PC-9 (cell line): ENCODE measurements at regions not wholly inside any gene's neighbourhood (a gene's known extent, or its start where the extent isn't known, plus 50 kb on each side); places are given as distances from the start of the nearest gene placed in this dataset.

Experiments
- BruUV-seq: library from RNA; stranded (reverse); fragments of 400-500 nt; replicated peaks from 2 replicates; lab custom pipeline; 2021; lab: Mats Ljungman, UMichigan
- CTCF ChIA-PET: fragments of 300-600 bp; sonication (Branson Sonifier 250); formaldehyde crosslinking; loops from one replicate; lab custom pipeline; 2022; ENCODE audit warnings: antibody characterized with exemption; lab: Charles Lee
- POLR2A ChIA-PET: fragments of 300-600 bp; sonication (Branson Sonifier 250); formaldehyde crosslinking; loops from one replicate; lab custom pipeline; 2022; ENCODE audit warnings: antibody characterized with exemption; ENCODE audit not compliant: unreplicated experiment; lab: Charles Lee
- DNase-seq, 2 experiments: peaks; one replicate each; pipeline versions ENCODE4 v3.0.0 to v3.0.0-alpha.2; 2015 to 2022; ENCODE audit warnings: mixed read lengths in 1 of 2
- H2AFZ ChIP-seq: fragments of 200-600 bp; sonication (generic); 2 replicates; pipeline ENCODE4 v1.8.1; 2017; ENCODE audit warnings: antibody characterized with exemption
- H3F3A ChIP-seq: fragments of 200-600 bp; sonication (generic); 2 replicates; pipeline ENCODE4 v1.8.1; 2017; ENCODE audit warnings: antibody characterized with exemption, mild to moderate bottlenecking, low read depth; ENCODE audit not compliant: insufficient read depth
- H3K27ac ChIP-seq: fragments of 200-600 bp; sonication (generic); 2 replicates; pipeline ENCODE4 v1.6.1; 2016; ENCODE audit warnings: mixed run types
- H3K27me3 ChIP-seq: fragments of 200-600 bp; sonication (generic); 2 replicates; pipeline ENCODE4 v1.6.1; 2016; ENCODE audit warnings: low read depth, mixed run types; ENCODE audit not compliant: insufficient read depth
- H3K36me3 ChIP-seq: fragments of 200-600 bp; sonication (generic); 2 replicates; pipeline ENCODE4 v1.6.1; 2016; ENCODE audit warnings: low read depth, mixed run types
- H3K4me1 ChIP-seq: fragments of 200-600 bp; sonication (generic); replicated peaks from 2 replicates; pipeline ENCODE4 v1.6.1; 2016; ENCODE audit warnings: mixed run types; ENCODE audit not compliant: insufficient read depth
- H3K4me2 ChIP-seq: fragments of 200-600 bp; sonication (generic); 2 replicates; pipeline ENCODE4 v1.6.1; 2017; ENCODE audit warnings: mixed run types
- H3K4me3 ChIP-seq: fragments of 200-600 bp; sonication (generic); 2 replicates; pipeline ENCODE4 v1.6.1; 2016; ENCODE audit warnings: mixed run types
- H3K79me2 ChIP-seq: fragments of 200-600 bp; sonication (generic); 2 replicates; pipeline ENCODE4 v1.6.1; 2017; ENCODE audit warnings: low read depth, mixed run types
- H3K9me2 ChIP-seq: fragments of 200-600 bp; sonication (generic); 2 replicates; pipeline ENCODE4 v1.8.1; 2017; ENCODE audit warnings: mild to moderate bottlenecking; ENCODE audit not compliant: insufficient read depth
- H3K9me3 ChIP-seq: fragments of 200-600 bp; sonication (generic); 2 replicates; pipeline ENCODE4 v1.8.1; 2016; ENCODE audit warnings: low read depth; ENCODE audit not compliant: insufficient read depth
- H4K20me1 ChIP-seq: fragments of 200-600 bp; sonication (generic); 2 replicates; pipeline ENCODE4 v1.8.1; 2017; ENCODE audit not compliant: insufficient read depth
- EZH2 ChIP-seq: fragments of 200-600 bp; sonication (generic); IDR thresholded peaks from 2 replicates; pipeline ENCODE4 v1.8.0; 2017; ENCODE audit warnings: antibody characterized with exemption, low read depth
- intact Hi-C: fragments of 100-400 bp; cut with micrococcal nuclease; formaldehyde crosslinking; loops from one replicate; pipeline ENCODE4 v1.10.0; 2022; ENCODE audit not compliant: unreplicated experiment
- TF ChIP-seq, protein P1 (sequence below): fragments of 200-600 bp; sonication (generic); conservative IDR thresholded peaks from 2 replicates; pipeline ENCODE4 v1.6.1; 2017; ENCODE audit warnings: mixed run types, antibody characterized with exemption, mild to moderate bottlenecking, moderate library complexity

DNA sequence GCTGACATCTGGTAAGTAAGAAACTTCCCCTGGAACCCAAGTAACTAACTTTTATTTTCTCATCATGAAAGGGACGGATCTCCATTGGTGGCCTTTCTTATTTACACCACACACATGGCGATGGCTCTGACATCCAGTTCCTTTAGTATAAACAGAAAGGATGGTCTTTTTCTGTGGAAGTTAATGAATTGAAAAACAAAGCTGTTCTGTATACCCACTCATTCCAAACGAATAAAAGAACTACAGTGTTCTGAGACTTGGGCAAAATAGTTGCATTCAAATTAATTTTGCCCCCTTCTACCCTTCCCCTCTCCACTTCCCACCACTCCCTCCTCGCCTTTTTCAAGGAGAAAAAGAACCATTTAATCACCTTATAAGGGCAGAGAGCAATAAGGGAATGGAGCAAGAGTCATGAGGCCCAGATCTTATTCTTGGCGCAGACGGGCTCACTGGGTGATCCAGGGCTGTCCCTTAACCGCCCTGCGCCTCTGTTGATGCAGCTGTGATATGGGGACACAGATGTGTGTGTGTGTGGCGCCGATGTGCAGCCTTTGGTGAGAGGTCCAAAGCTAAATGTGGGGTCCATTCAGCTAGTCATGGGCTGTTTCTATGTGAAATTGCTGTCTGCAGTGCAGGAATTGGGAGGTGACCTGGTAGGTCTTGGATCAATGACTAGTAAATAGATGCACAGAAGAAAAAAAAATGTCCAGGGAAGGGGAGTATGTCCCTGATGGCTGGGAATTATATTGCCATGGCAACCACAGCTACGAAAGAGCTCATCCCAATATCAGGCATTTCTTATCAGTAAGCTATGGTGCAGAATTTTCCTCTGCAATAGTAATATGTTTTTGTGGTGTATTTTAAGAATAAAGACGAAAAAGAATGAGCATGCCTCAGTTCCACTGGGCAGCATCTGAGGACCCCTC is 141.5 kb upstream of the ERCC6L2 start:
- BruUV-seq = no TSS peak
- Histone ChIP-seq H3K79me2 (no peaks in the 10 kb centered on the region), H3K36me3 (no peaks in the 10 kb centered on the region), H3K27ac (no peak overlapping the region), H3K9me3 (no peaks in the 10 kb centered on the region), H3F3A (no peaks in the 10 kb centered on the region), H3K4me2 (no peak overlapping the region), H2AFZ (no peak overlapping the region), H3K27me3 (peaks cover 30% of the 10 kb centered on the region; the same call in 1 of the 2 replicates), H4K20me1 (no peaks in the 10 kb centered on the region), H3K4me3 (no peak overlapping the region), H3K4me1 (no peaks in the 10 kb centered on the region), H3K9me2 (no peaks in the 10 kb centered on the region)
- no peak for TF ChIP-seq EZH2
- TF ChIP-seq, protein P1, sequence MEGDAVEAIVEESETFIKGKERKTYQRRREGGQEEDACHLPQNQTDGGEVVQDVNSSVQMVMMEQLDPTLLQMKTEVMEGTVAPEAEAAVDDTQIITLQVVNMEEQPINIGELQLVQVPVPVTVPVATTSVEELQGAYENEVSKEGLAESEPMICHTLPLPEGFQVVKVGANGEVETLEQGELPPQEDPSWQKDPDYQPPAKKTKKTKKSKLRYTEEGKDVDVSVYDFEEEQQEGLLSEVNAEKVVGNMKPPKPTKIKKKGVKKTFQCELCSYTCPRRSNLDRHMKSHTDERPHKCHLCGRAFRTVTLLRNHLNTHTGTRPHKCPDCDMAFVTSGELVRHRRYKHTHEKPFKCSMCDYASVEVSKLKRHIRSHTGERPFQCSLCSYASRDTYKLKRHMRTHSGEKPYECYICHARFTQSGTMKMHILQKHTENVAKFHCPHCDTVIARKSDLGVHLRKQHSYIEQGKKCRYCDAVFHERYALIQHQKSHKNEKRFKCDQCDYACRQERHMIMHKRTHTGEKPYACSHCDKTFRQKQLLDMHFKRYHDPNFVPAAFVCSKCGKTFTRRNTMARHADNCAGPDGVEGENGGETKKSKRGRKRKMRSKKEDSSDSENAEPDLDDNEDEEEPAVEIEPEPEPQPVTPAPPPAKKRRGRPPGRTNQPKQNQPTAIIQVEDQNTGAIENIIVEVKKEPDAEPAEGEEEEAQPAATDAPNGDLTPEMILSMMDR = no peak
- ChIA-PET POLR2A (no interaction called here), CTCF (no interaction called here)
- intact Hi-C loops = no loop called here
- DNase-seq = no peak

DNA sequence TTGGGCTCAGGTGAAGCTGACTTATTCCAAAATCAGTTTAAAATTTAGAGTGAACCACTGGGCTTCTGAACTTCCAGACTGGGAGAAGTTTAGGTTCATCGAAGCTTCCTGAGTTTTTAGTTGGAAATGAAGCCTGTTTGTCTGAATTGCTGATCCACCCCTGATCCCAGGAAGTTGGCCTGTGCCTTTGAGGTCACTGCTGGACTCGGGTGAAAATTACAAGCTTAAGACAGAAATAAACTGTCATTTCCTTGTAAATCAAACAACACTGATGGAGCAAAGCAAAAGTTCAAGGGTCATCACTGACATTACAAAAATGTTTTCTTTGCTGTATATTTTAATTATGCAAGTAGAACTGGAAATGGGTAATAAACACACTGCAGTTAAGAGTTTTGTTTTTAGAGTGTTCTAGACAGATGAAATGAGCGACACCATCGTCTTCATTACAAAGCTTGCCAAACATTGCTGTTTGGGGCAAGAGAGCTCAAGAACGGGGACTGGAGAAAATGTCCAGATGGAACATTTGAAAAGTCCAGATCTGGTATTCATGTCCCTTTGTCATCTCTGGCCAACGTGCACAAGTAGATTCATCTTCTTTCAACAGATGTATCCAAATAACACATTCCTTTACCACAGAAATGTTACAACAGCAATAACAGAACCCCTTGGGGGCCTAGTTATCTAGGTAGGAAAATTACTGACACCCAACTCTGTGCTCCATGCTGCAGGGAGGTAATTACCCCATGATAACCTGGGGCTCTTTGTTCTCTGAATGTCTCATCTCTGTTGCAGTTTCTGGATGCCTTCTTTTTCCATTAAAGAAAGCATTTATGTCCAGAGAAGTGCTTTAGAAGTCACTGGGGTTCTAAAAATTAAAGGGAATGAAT is 142.4 kb upstream of the ERCC6L2 start:
- no peaks in the 10 kb centered on the region for H3K4me1 ChIP-seq
- no peaks in the 10 kb centered on the region for H3K9me3 ChIP-seq
- no peaks in the 10 kb centered on the region for H3K9me2 ChIP-seq
- H3F3A ChIP-seq = no peaks in the 10 kb centered on the region
- peaks cover 30% of the 10 kb centered on the region; the same call in 1 of the 2 replicates for H3K27me3 ChIP-seq
- ChIA-PET POLR2A (no interaction called here), CTCF (no interaction called here)
- intact Hi-C loops = no loop called here
- no peak overlapping the region for H3K4me3 ChIP-seq
- H4K20me1 ChIP-seq = no peaks in the 10 kb centered on the region
- DNase-seq = no peak
- BruUV-seq = no TSS peak
- H3K27ac ChIP-seq = no peak overlapping the region
- TF ChIP-seq, protein P1 = no peak
- no peak for TF ChIP-seq EZH2
- no peak overlapping the region for H2AFZ ChIP-seq
- no peaks in the 10 kb centered on the region for H3K79me2 ChIP-seq
- no peaks in the 10 kb centered on the region for H3K36me3 ChIP-seq
- H3K4me2 ChIP-seq = no peak overlapping the region

DNA sequence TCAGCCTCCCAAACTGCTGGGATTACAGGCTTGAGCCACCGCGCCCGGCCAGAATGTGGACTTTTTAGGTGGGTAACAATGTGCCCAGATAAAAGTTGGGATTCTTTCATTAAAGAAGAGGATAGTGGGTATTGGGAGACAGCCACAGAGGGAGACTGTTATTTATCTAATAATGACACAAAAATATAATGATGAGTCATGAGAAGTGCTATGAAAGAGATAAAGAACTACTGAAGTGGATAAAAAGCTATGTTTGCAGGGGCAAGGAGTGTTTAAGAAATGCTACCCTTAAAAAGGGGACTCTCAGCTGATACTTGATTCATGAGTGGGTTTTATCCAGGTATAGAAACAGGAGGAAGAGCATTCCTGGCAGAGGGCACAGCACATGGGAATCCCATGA is 143.6 kb upstream of the ERCC6L2 start:
- CTCF ChIA-PET = no interaction called here
- no TSS peak for BruUV-seq

More for the DNA sequence above, 143.6 kb upstream of the ERCC6L2 start:
- no peaks in the 10 kb centered on the region for H4K20me1 ChIP-seq
- H2AFZ ChIP-seq = no peak overlapping the region
- DNase-seq = no peak
- H3K4me3 ChIP-seq = no peak overlapping the region
- H3K9me2 ChIP-seq = no peaks in the 10 kb centered on the region
- no peaks in the 10 kb centered on the region for H3F3A ChIP-seq
- peaks cover 30% of the 10 kb centered on the region; the same call in 1 of the 2 replicates for H3K27me3 ChIP-seq
- H3K4me2 ChIP-seq = no peak overlapping the region
- POLR2A ChIA-PET = no interaction called here
- TF ChIP-seq EZH2 = no peak
- TF ChIP-seq, protein P1 = no peak
- H3K36me3 ChIP-seq = no peaks in the 10 kb centered on the region
- intact Hi-C loops = no loop called here
- no peaks in the 10 kb centered on the region for H3K79me2 ChIP-seq
- no peaks in the 10 kb centered on the region for H3K4me1 ChIP-seq
- H3K27ac ChIP-seq = no peak overlapping the region
- no peaks in the 10 kb centered on the region for H3K9me3 ChIP-seq
